Brain microvascular endothelial cell (primary cell): ENCODE measurements at regions not wholly inside any gene's neighbourhood (a gene's known extent, or its start where the extent isn't known, plus 50 kb on each side); places are given as distances from the start of the nearest gene placed in this dataset.

Experiments
- DNase-seq: peaks from one replicate; pipeline ENCODE4 v3.0.0-alpha.2; 2020
- H3K27ac ChIP-seq: fragments of 250-450 bp; sonication (Bioruptor Pico); 2 replicates; pipeline ENCODE4 v1.5.1; 2020; ENCODE audit warnings: mild to moderate bottlenecking, moderate library complexity
- H3K27me3 ChIP-seq: fragments of 250-450 bp; sonication (Bioruptor Pico); replicated peaks from 2 replicates; pipeline ENCODE4 v1.5.1; 2020; ENCODE audit warnings: mild to moderate bottlenecking
- H3K36me3 ChIP-seq: fragments of 250-450 bp; sonication (Bioruptor Pico); replicated peaks from 2 replicates; pipeline ENCODE4 v1.5.1; 2020; ENCODE audit warnings: mild to moderate bottlenecking
- H3K4me3 ChIP-seq: 2 replicates; pipeline ENCODE4 v1.5.1; 2011; ENCODE audit warnings: low read depth, mild to moderate bottlenecking, control low read depth, low read length, moderate library complexity
- CTCF ChIP-seq: IDR thresholded peaks from 2 replicates; pipeline ENCODE4 v1.5.1; 2011; ENCODE audit warnings: low read depth, mild to moderate bottlenecking, moderate library complexity, low read length, control low read depth, inconsistent platforms; ENCODE audit errors: missing control alignments
- in situ Hi-C: cut with HindIII; loops from 2 replicates; pipeline ENCODE4 v1.10.0; 2017; ENCODE audit warnings: low sequenced_read_pairs, low pct_ligation_motif_present

- Histone ChIP-seq H3K27ac (no peak overlapping the region), H3K27me3 (no peaks in the 10 kb centered on the region), H3K36me3 (no peaks in the 10 kb centered on the region), H3K4me3 (no peak overlapping the region)
- in situ Hi-C loops, result no loop called here
- no peak for DNase-seq
- no peak for TF ChIP-seq CTCF
Observed at GRCh38 chr13:66137384-66137783, 1092.8 kb downstream of the PCDH9 start.

GRCh38 chr13:66128692-66129269 lies 1101.4 kb downstream of the PCDH9 start:
- no peak overlapping the region for H3K27ac ChIP-seq
- no peak for DNase-seq
- H3K36me3 ChIP-seq, result no peaks in the 10 kb centered on the region
- in situ Hi-C loops, result no loop called here
- no peak overlapping the region for H3K4me3 ChIP-seq
- no peaks in the 10 kb centered on the region for H3K27me3 ChIP-seq
- no peak for TF ChIP-seq CTCF

GRCh38 chr13:66128201-66128600 lies 1101.9 kb downstream of the PCDH9 start:
- Histone ChIP-seq H3K27ac (no peak overlapping the region), H3K4me3 (no peak overlapping the region), H3K36me3 (no peaks in the 10 kb centered on the region), H3K27me3 (no peaks in the 10 kb centered on the region)
- in situ Hi-C loops, result no loop called here
- TF ChIP-seq CTCF, result no peak
- no peak for DNase-seq

GRCh38 chr13:66117563-66117962 lies 1112.6 kb downstream of the PCDH9 start:
- in situ Hi-C loops, result no loop called here
- Histone ChIP-seq H3K27ac (no peak overlapping the region), H3K4me3 (no peak overlapping the region), H3K36me3 (no peaks in the 10 kb centered on the region), H3K27me3 (no peaks in the 10 kb centered on the region)
- DNase-seq, result no peak
- no peak for TF ChIP-seq CTCF

- H3K36me3 ChIP-seq, result no peaks in the 10 kb centered on the region
- no peak for DNase-seq
- in situ Hi-C loops, result no loop called here
- TF ChIP-seq CTCF, result no peak
- H3K27ac ChIP-seq, result no peak overlapping the region
- H3K4me3 ChIP-seq, result no peak overlapping the region
- no peaks in the 10 kb centered on the region for H3K27me3 ChIP-seq
Observed at GRCh38 chr13:66113882-66114526, 1116.1 kb downstream of the PCDH9 start.

GRCh38 chr13:66111628-66112027 lies 1118.5 kb downstream of the PCDH9 start:
- DNase-seq, result no peak
- H3K27ac ChIP-seq, result no peak overlapping the region
- no peak overlapping the region for H3K4me3 ChIP-seq
- in situ Hi-C loops, result no loop called here
- no peak for TF ChIP-seq CTCF
- H3K36me3 ChIP-seq, result no peaks in the 10 kb centered on the region
- no peaks in the 10 kb centered on the region for H3K27me3 ChIP-seq
